Heart left ventricle (tissue), 16 donors: ENCODE measurements at regions not wholly inside any gene's neighbourhood (a gene's known extent, or its start where the extent isn't known, plus 50 kb on each side); places are given as distances from the start of the nearest gene placed in this dataset.

Source experiments
- ATAC-seq, 4 donors: fragments of 200-7000 bp; cut with Tn5 transposase; one replicate each; pipeline ENCODE4 v1.9.1; 2020 to 2022; ENCODE audit warnings: moderate library complexity in 4 of 4, mild to moderate bottlenecking in 3 of 4, moderate number of reproducible peaks in 1 of 4
- DNase-seq, 5 donors: peaks; one replicate each; pipeline ENCODE4 v3.0.0-alpha.2; 2020
- H3K27ac ChIP-seq, 12 donors: fragments of 200-600 bp; sonication (generic) in 4 of 12; one replicate each; pipeline versions ENCODE4 v1.5.0 to v1.8.0; 2016 to 2022; ENCODE audit warnings: mild to moderate bottlenecking in 2 of 12
- H3K27me3 ChIP-seq, 9 donors: fragments of 200-600 bp; sonication (generic) in 2 of 9; one replicate each; pipeline versions ENCODE4 v1.5.1 to v1.8.0; 2016 to 2022; ENCODE audit warnings: mild to moderate bottlenecking in 3 of 9
- H3K36me3 ChIP-seq, 9 donors: fragments of 200-600 bp; sonication (generic) in 2 of 9; one replicate each; pipeline versions ENCODE4 v1.5.0 to v1.8.0; 2018 to 2022; ENCODE audit warnings: mild to moderate bottlenecking in 2 of 9
- H3K4me1 ChIP-seq, 12 donors: fragments of 200-600 bp; sonication (generic) in 4 of 12; one replicate each; pipeline versions ENCODE4 v1.5.0 to v1.8.0; 2016 to 2022; ENCODE audit warnings: mild to moderate bottlenecking in 3 of 12
- H3K4me3 ChIP-seq, 12 donors: fragments of 200-600 bp; sonication (generic) in 4 of 12; one replicate each; pipeline versions ENCODE4 v1.5.0 to v1.8.0; 2017 to 2022; ENCODE audit warnings: mild to moderate bottlenecking in 9 of 12, moderate library complexity in 4 of 12
- H3K9me3 ChIP-seq, 12 donors: fragments of 200-600 bp; sonication (generic) in 4 of 12; one replicate each; pipeline versions ENCODE4 v1.5.0 to v1.8.0; 2016 to 2022; ENCODE audit warnings: mild to moderate bottlenecking in 1 of 12
- CTCF ChIP-seq, 12 donors: fragments of 200-600 bp; sonication (generic) in 4 of 12; IDR thresholded peaks; one replicate each; pipeline versions ENCODE4 v1.5.0 to v1.8.0; 2018 to 2022; ENCODE audit warnings: antibody characterized with exemption in 12 of 12, mild to moderate bottlenecking in 5 of 12
- POLR2A ChIP-seq, 2 donors: fragments of 450-650 bp; IDR thresholded peaks; one replicate each; pipeline ENCODE4 v1.6.1; 2017; ENCODE audit warnings: antibody characterized with exemption in 2 of 2, mild to moderate bottlenecking in 2 of 2, moderate library complexity in 2 of 2
- WGBS, 4 donors: extraction: QIAGEN DNeasy Blood & Tissue Kit in 2 of 4; methylation state at CpG; one replicate each; pipeline versions ENCODE4 v1.1.5 to v1.1.7; 2013 to 2018; 5-methylcytosine and 5-hydroxymethylcytosine counted together
- intact Hi-C, 10 donors: fragments of 100-400 bp; cut with DNase I; formaldehyde crosslinking; loops; one replicate each; pipeline versions ENCODE4 v1.11.1 to v1.14.2; 2022
- donor health status: ischemic (EF 13 %, LVEDD 7.1; RV severe dilation, severe dysfunction).
- donor health status: healthy with polysubstance abuse.
- donor health status: DM: no; HTN: yes; CAD: no.
- donor health status: DM: no; HTN: no; CAD: no.
- donor health status: ischemic (EF 25% LVEDD 6.9; RV normal size, moderate dysfunction).
- donor health status: ischemic (EF 25% LVEDD 5.7; RV mildly dilated, moderate dysfunction).
- donor health status: healthy.
- donor health status: DM: yes; HTN: yes; CAD: no.
- donor health status: ischemic (EF 35%, LVEDD 5.7; RV mildly dilated, moderate dysfunction).
- donor health status: nonischemic (EF 11% LVEDD 7.7; RV severe dilation, severe dysfunction).
- donor health status: DM: yes; HTN: yes; CAD: no.
- donor health status: PGD.
- donor health status: ischemic (EF 29% LVEDD 5.4; RV normal size, mild dysfunction).
- donor health status: nonischemic (EF 23%, LVEDD 6.1; RV moderate dilation, normal function).

GRCh38 chr18:66193394-66193793, 410.5 kb downstream of the CDH19 start:
- Histone ChIP-seq H3K4me3 (no peak overlapping the region), H3K27ac (no peak overlapping the region), H3K36me3 (no peaks in the 10 kb centered on the region), H3K4me1 (no peaks in the 10 kb centered on the region), H3K9me3 (no peaks in the 10 kb centered on the region), H3K27me3 (no peaks in the 10 kb centered on the region)
- TF ChIP-seq POLR2A (IDR thresholded peaks at IDR 0.05): no peak
- no peak for TF ChIP-seq CTCF (IDR thresholded peaks at IDR 0.05)
- intact Hi-C loops: no loop called here
- no peak for DNase-seq
- no peak for ATAC-seq
- 47 to 57% (median 53%) methylated on average over 3 of the region's 3 CpGs for WGBS, 4 donors

GRCh38 chr18:66168685-66169235, 417.9 kb downstream of the CDH7 start:
- whole genome bisulfite sequencing, 4 donors: 41 to 56% (median 46%) methylated on average over 5 of the region's 5 CpGs
- H3K27me3 ChIP-seq: no peaks in the 10 kb centered on the region
- no peak overlapping the region for H3K4me3 ChIP-seq
- H3K27ac ChIP-seq: no peak overlapping the region
- intact Hi-C loops: no loop called here
- peak in 3 of 4 donors; percentile 57 to 92 (median 90) for ATAC-seq
- TF ChIP-seq CTCF (IDR thresholded peaks at IDR 0.05): no peak
- no peak for TF ChIP-seq POLR2A (IDR thresholded peaks at IDR 0.05)
- DNase-seq: peak in 3 of 5 donors; percentile 14 to 48 (median 21)
- peaks cover 0 to 3% (median 0%) of the 10 kb centered on the region in 12 donors for H3K9me3 ChIP-seq
- peaks cover 0 to 5% (median 0%) of the 10 kb centered on the region in 12 donors for H3K4me1 ChIP-seq
- no peaks in the 10 kb centered on the region for H3K36me3 ChIP-seq

- H3K27ac ChIP-seq: no peak overlapping the region
- H3K27me3 ChIP-seq: no peaks in the 10 kb centered on the region
- intact Hi-C loops: no loop called here
- DNase-seq: no peak
- H3K36me3 ChIP-seq: no peaks in the 10 kb centered on the region
- peaks cover 0 to 5% (median 0%) of the 10 kb centered on the region in 12 donors for H3K4me1 ChIP-seq
- peak in 1 of 4 donors; percentile 42 for ATAC-seq
- TF ChIP-seq CTCF (IDR thresholded peaks at IDR 0.05) (no peak), POLR2A (IDR thresholded peaks at IDR 0.05) (no peak)
- 75 to 81% (median 80%) methylated on average over 6 to 7 of the region's 7 CpGs for WGBS, 4 donors
- peaks cover 0 to 3% (median 0%) of the 10 kb centered on the region in 12 donors for H3K9me3 ChIP-seq
- H3K4me3 ChIP-seq: no peak overlapping the region
Observed at GRCh38 chr18:66167829-66168684, 417.2 kb downstream of the CDH7 start.

- H3K27ac ChIP-seq: no peak overlapping the region
- H3K4me3 ChIP-seq: no peak overlapping the region
- ATAC-seq (no peak), DNase-seq (no peak)
- no peaks in the 10 kb centered on the region for H3K27me3 ChIP-seq
- H3K4me1 ChIP-seq: no peaks in the 10 kb centered on the region
- H3K36me3 ChIP-seq: no peaks in the 10 kb centered on the region
- WGBS, 4 donors: 77 to 88% (median 81%) methylated on average over 3 of the region's 3 CpGs
- TF ChIP-seq POLR2A (IDR thresholded peaks at IDR 0.05) (no peak), CTCF (IDR thresholded peaks at IDR 0.05) (no peak)
- H3K9me3 ChIP-seq: peaks cover 0 to 3% (median 0%) of the 10 kb centered on the region in 12 donors
- intact Hi-C loops: no loop called here
Observed at GRCh38 chr18:66160007-66160406, 409.2 kb downstream of the CDH7 start.
